K562 (cell line): ENCODE measurements at regions not wholly inside any gene's neighbourhood (a gene's known extent, or its start where the extent isn't known, plus 50 kb on each side); places are given as distances from the start of the nearest gene placed in this dataset.
"Not testable (repeated sequence)": the region's sequence is repeated elsewhere in the genome, so short reads cannot be mapped to it uniquely, and the experiment has no call there.

Experiments used
- ATAC-seq: fragments of 200-7000 bp; cut with Tn5 transposase; 3 replicates; pipeline ENCODE4 v1.9.1; 2020; ENCODE audit warnings: moderate library complexity
- BruUV-seq: library from RNA; stranded (reverse); fragments of 400-500 nt; replicated peaks from 2 replicates; lab custom pipeline; 2021; lab: Mats Ljungman, UMichigan
- CTCF ChIA-PET: fragments of 300-600 bp; formaldehyde crosslinking; extraction: SDS; loops from one replicate; lab custom pipeline; 2021; ENCODE audit warnings: low intra/inter-chr PET ratio; lab: Yijun Ruan, JAX
- POLR2A ChIA-PET: fragments of 300-600, 350-650 bp; sonication (Branson Sonifier 250); formaldehyde crosslinking; extraction: SDS; loops from one replicate; lab custom pipeline; 2021; ENCODE audit warnings: antibody characterized with exemption, inconsistent platforms; lab: Yijun Ruan, JAX
- DNase-seq, 4 experiments: peaks; one replicate each; pipeline versions ENCODE4 v3.0.0 to v3.0.0-alpha.2; 2011 to 2018; ENCODE audit warnings: low spot score in 3 of 4, mixed read lengths in 3 of 4; ENCODE audit errors: extremely low read depth in 1 of 4
- FAIRE-seq: peaks from 2 replicates; lab custom pipeline; 2011; peaks lifted over from hg19 to GRCh38; lab: Jason Lieb, UNC
- H2AFZ ChIP-seq: 2 replicates; pipeline ENCODE4 v1.6.0; 2011; ENCODE audit warnings: low read depth, low read length, control low read depth, inconsistent platforms
- H3K27ac ChIP-seq: fragments of 200-600 bp; 3 replicates; pipeline ENCODE4 v1.8.0; 2011; ENCODE audit warnings: low read depth, mild to moderate bottlenecking, control low read depth, inconsistent platforms, low read length, moderate library complexity, mixed read lengths; ENCODE audit errors: extremely low read depth
- H3K27me3 ChIP-seq, 2 experiments: fragments of 300-600 bp in 1 of 2; 2 replicates in 1 of 2; 3 replicates in 1 of 2; pipeline versions ENCODE4 v1.6.0 to v1.8.0; 2011; ENCODE audit warnings: inconsistent platforms in 2 of 2, low read length in 2 of 2, mild to moderate bottlenecking in 1 of 2, mixed read lengths in 1 of 2, moderate library complexity in 1 of 2; ENCODE audit not compliant: control insufficient read depth in 2 of 2, insufficient read depth in 2 of 2
- H3K36me3 ChIP-seq: fragments of 300-600 bp; 3 replicates; pipeline ENCODE4 v1.8.0; 2011; ENCODE audit warnings: mild to moderate bottlenecking, low read length, inconsistent platforms; ENCODE audit not compliant: control insufficient read depth, insufficient read depth
- H3K4me1 ChIP-seq, 2 experiments: fragments of 200-600 bp in 1 of 2; replicated peaks in 1 of 2; 2 replicates in 1 of 2; 3 replicates in 1 of 2; pipeline versions ENCODE4 v1.5.1 to v1.8.0; 2011; ENCODE audit warnings: inconsistent platforms in 2 of 2, low read length in 2 of 2, mild to moderate bottlenecking in 1 of 2, mixed read lengths in 1 of 2, moderate library complexity in 1 of 2; ENCODE audit not compliant: control insufficient read depth in 2 of 2, insufficient read depth in 2 of 2
- H3K4me2 ChIP-seq: 2 replicates; pipeline ENCODE4 v1.6.1; 2011; ENCODE audit warnings: low read length, control low read depth, inconsistent platforms, mixed read lengths; ENCODE audit not compliant: insufficient read depth
- H3K4me3 ChIP-seq: fragments of 200-600 bp; sonication (generic), shearing (Covaris generic); 2 replicates; pipeline ENCODE4 v1.5.1; 2016; ENCODE audit warnings: control low read depth, inconsistent platforms
- H3K79me2 ChIP-seq: fragments of 200-600 bp; 3 replicates; pipeline ENCODE4 v1.8.0; 2011; ENCODE audit warnings: low read length, inconsistent platforms; ENCODE audit not compliant: control insufficient read depth, insufficient read depth
- H3K9ac ChIP-seq, 2 experiments: 2 replicates each; pipeline versions ENCODE4 v1.6.0 to v1.6.1; 2011; ENCODE audit warnings: low read depth in 2 of 2, low read length in 2 of 2, control low read depth in 1 of 2, inconsistent platforms in 1 of 2, mild to moderate bottlenecking in 1 of 2, mixed read lengths in 1 of 2; ENCODE audit not compliant: insufficient read depth in 1 of 2
- H3K9me1 ChIP-seq: one replicate; pipeline ENCODE4 v1.6.0; 2011; ENCODE audit warnings: inconsistent platforms, mild to moderate bottlenecking, low read length, moderate library complexity; ENCODE audit not compliant: control insufficient read depth, insufficient read depth
- H3K9me3 ChIP-seq: replicated peaks from 2 replicates; pipeline ENCODE4 v1.5.1; 2011; ENCODE audit warnings: low read depth, low read length, inconsistent platforms; ENCODE audit not compliant: control insufficient read depth, insufficient read depth
- H4K20me1 ChIP-seq: replicated peaks from 2 replicates; pipeline ENCODE4 v1.6.1; 2011; ENCODE audit warnings: low read length, inconsistent platforms, mixed read lengths; ENCODE audit not compliant: control insufficient read depth, insufficient read depth
- ELF4 ChIP-seq: fragments of 450-650 bp; formaldehyde crosslinking; IDR thresholded peaks from 2 replicates; pipeline ENCODE4 v1.4.0; 2022; ENCODE audit warnings: missing genetic modification characterization
- HBP1 ChIP-seq: fragments of 450-650 bp; formaldehyde crosslinking; IDR thresholded peaks from 2 replicates; pipeline ENCODE4 v1.4.0; 2022; ENCODE audit warnings: missing genetic modification characterization
- OTX1 ChIP-seq: fragments of 450-650 bp; formaldehyde crosslinking; IDR thresholded peaks from 2 replicates; pipeline ENCODE4 v1.4.0; 2022; ENCODE audit warnings: mild to moderate bottlenecking
- THRB ChIP-seq: fragments of 450-650 bp; formaldehyde crosslinking; conservative IDR thresholded peaks from 2 replicates; pipeline ENCODE4 v1.4.0; 2022; ENCODE audit warnings: mild to moderate bottlenecking, missing genetic modification characterization
- whole genome bisulfite sequencing: fragments of 100-300 bp; shearing (Covaris generic); methylation state at CpG from one replicate; pipeline ENCODE4 v1.1.6; 2016; ENCODE audit warnings: low coverage, mixed read lengths; ENCODE audit not compliant: insufficient coverage; ENCODE audit errors: missing lambda C conversion rate; 5-methylcytosine and 5-hydroxymethylcytosine counted together
- in situ Hi-C: fragments of 300-500 bp; cut with MboI; formaldehyde crosslinking; loops from 4 replicates; pipeline ENCODE4 v1.15.0; 2018; ENCODE audit warnings: inconsistent platforms, mixed read lengths
- intact Hi-C: fragments of 100-400 bp; cut with micrococcal nuclease; formaldehyde crosslinking; loops from 2 replicates; pipeline ENCODE4 v1.14.2; 2022

- H3K79me2 ChIP-seq, BruUV-seq, intact Hi-C loops, H3K36me3 ChIP-seq, DNase-seq, ATAC-seq, H3K9me1 ChIP-seq, H3K9me3 ChIP-seq, H4K20me1 ChIP-seq, H3K27ac ChIP-seq, H3K4me2 ChIP-seq, H3K4me3 ChIP-seq, H3K4me1 ChIP-seq, FAIRE-seq, H3K9ac ChIP-seq, H2AFZ ChIP-seq, POLR2A ChIA-PET, CTCF ChIA-PET, H3K27me3 ChIP-seq: not testable (repeated sequence)
- WGBS: no CpG with 5 or more reads among the region's 12 CpGs
- in situ Hi-C loops: loop anchor here (5.0 kb wide), 2 partner anchors 181 to 231 kb away; no protein-coding TSS in a partner anchor
Observed at GRCh38 chr21:8231252-8231651, 2290.1 kb upstream of the TPTE start.

GRCh38 chr21:8233000-8233399 is 2288.4 kb upstream of the TPTE start:
- in situ Hi-C loops: loop anchor here (5.0 kb wide), 2 partner anchors 179 to 229 kb away; no protein-coding TSS in a partner anchor
- CTCF ChIA-PET, H3K9me1 ChIP-seq, H3K4me2 ChIP-seq, H3K27me3 ChIP-seq, intact Hi-C loops, H3K9ac ChIP-seq, FAIRE-seq, H3K9me3 ChIP-seq, DNase-seq, H3K27ac ChIP-seq, ATAC-seq, H3K79me2 ChIP-seq, H3K4me1 ChIP-seq, H3K4me3 ChIP-seq, H2AFZ ChIP-seq, H4K20me1 ChIP-seq, H3K36me3 ChIP-seq, BruUV-seq, POLR2A ChIA-PET: not testable (repeated sequence)
- 0% methylated on average over 1 of the region's 1 CpG for WGBS
- TF ChIP-seq THRB (CRISPR knock-in tag) (0 out of 2 replicates have a peak, but pooled peaks have one; percentile 31), OTX1 (peak; percentile 88; the same call in 1 of the 2 replicates), ELF4 (CRISPR knock-in tag) (peak; percentile 89), HBP1 (CRISPR knock-in tag) (peak; percentile 59; the same call in 1 of the 2 replicates)
